ENCODE measurements at regions not wholly inside any gene's neighbourhood (a gene's known extent, or its start where the extent isn't known, plus 50 kb on each side); places are given as distances from the start of the nearest gene placed in this dataset.
"Not testable (repeated sequence)": the region's sequence is repeated elsewhere in the genome, so short reads cannot be mapped to it uniquely, and the experiment has no call there.

- ATAC-seq = no peak
- Mint-ChIP-seq H3K27me3 (no peaks in the 10 kb centered on the region), H3K27ac (no peak overlapping the region), H3K4me3 (no peak overlapping the region), H3K36me3 (no peaks in the 10 kb centered on the region), H3K9me3 (no peaks in the 10 kb centered on the region), H3K4me1 (no peaks in the 10 kb centered on the region)
Measured at GRCh38 chr4:162837679-162838078, 329.0 kb downstream of the NAF1 start.

GRCh38 chr4:162837241-162837640 lies 329.4 kb downstream of the NAF1 start:
- H3K4me3 Mint-ChIP-seq = no peak overlapping the region
- no peaks in the 10 kb centered on the region for H3K4me1 Mint-ChIP-seq
- no peaks in the 10 kb centered on the region for H3K27me3 Mint-ChIP-seq
- no peak overlapping the region for H3K27ac Mint-ChIP-seq
- no peaks in the 10 kb centered on the region for H3K9me3 Mint-ChIP-seq
- no peak for ATAC-seq
- H3K36me3 Mint-ChIP-seq = no peaks in the 10 kb centered on the region

- Mint-ChIP-seq H3K4me1 (no peaks in the 10 kb centered on the region), H3K9me3 (no peaks in the 10 kb centered on the region), H3K27ac (no peak overlapping the region), H3K36me3 (no peaks in the 10 kb centered on the region), H3K4me3 (no peak overlapping the region), H3K27me3 (no peaks in the 10 kb centered on the region)
- no peak for ATAC-seq
Measured at GRCh38 chr4:162836773-162837172, 329.9 kb downstream of the NAF1 start.

GRCh38 chr4:162836258-162836657 lies 330.4 kb downstream of the NAF1 start:
- not testable (repeated sequence) for H3K4me1 Mint-ChIP-seq, H3K27me3 Mint-ChIP-seq, H3K9me3 Mint-ChIP-seq

GRCh38 chr4:162830899-162831298 lies 335.8 kb downstream of the NAF1 start:
- no peak overlapping the region for H3K4me3 Mint-ChIP-seq
- H3K36me3 Mint-ChIP-seq = no peaks in the 10 kb centered on the region
- H3K9me3 Mint-ChIP-seq = no peaks in the 10 kb centered on the region
- H3K4me1 Mint-ChIP-seq = no peaks in the 10 kb centered on the region
- no peak overlapping the region for H3K27ac Mint-ChIP-seq
- H3K27me3 Mint-ChIP-seq = peaks cover 8% of the 10 kb centered on the region
- no peak for ATAC-seq

More at GRCh38 chr4:162836258-162836657, 330.4 kb downstream of the NAF1 start:
- ATAC-seq, H3K27ac Mint-ChIP-seq, H3K36me3 Mint-ChIP-seq, H3K4me3 Mint-ChIP-seq: not testable (repeated sequence)

GRCh38 chr4:162817374-162817773 lies 349.3 kb downstream of the NAF1 start:
- H3K27ac Mint-ChIP-seq, H3K36me3 Mint-ChIP-seq, H3K27me3 Mint-ChIP-seq, H3K4me1 Mint-ChIP-seq, H3K4me3 Mint-ChIP-seq, ATAC-seq: not testable (repeated sequence)
- H3K9me3 Mint-ChIP-seq = peaks cover 10% of the 10 kb centered on the region

- no peak overlapping the region for H3K27ac Mint-ChIP-seq
- H3K9me3 Mint-ChIP-seq = peaks cover 3% of the 10 kb centered on the region
- ATAC-seq = no peak
- H3K4me1 Mint-ChIP-seq = no peaks in the 10 kb centered on the region
- no peak overlapping the region for H3K4me3 Mint-ChIP-seq
- H3K27me3 Mint-ChIP-seq = peaks cover 13% of the 10 kb centered on the region
- H3K36me3 Mint-ChIP-seq = no peaks in the 10 kb centered on the region
Measured at GRCh38 chr4:162804351-162804924, 362.3 kb downstream of the NAF1 start.

- H3K9me3 Mint-ChIP-seq = peaks cover 3% of the 10 kb centered on the region
- no peak for ATAC-seq
Measured at GRCh38 chr4:162803378-162803777, 363.3 kb downstream of the NAF1 start.

GRCh38 chr4:162797108-162797507 lies 369.6 kb downstream of the NAF1 start:
- Mint-ChIP-seq H3K4me1 (no peaks in the 10 kb centered on the region), H3K36me3 (no peaks in the 10 kb centered on the region), H3K27me3 (peaks cover 13% of the 10 kb centered on the region), H3K9me3 (peaks cover 3% of the 10 kb centered on the region), H3K27ac (no peak overlapping the region), H3K4me3 (no peak overlapping the region)
- no peak for ATAC-seq

More at GRCh38 chr4:162803378-162803777, 363.3 kb downstream of the NAF1 start:
- Mint-ChIP-seq H3K27me3 (peaks cover 13% of the 10 kb centered on the region), H3K27ac (no peak overlapping the region), H3K36me3 (no peaks in the 10 kb centered on the region), H3K4me3 (no peak overlapping the region), H3K4me1 (no peaks in the 10 kb centered on the region)

- Mint-ChIP-seq H3K27me3 (peaks cover 10% of the 10 kb centered on the region), H3K4me3 (no peak overlapping the region), H3K9me3 (no peaks in the 10 kb centered on the region), H3K36me3 (no peaks in the 10 kb centered on the region), H3K4me1 (no peaks in the 10 kb centered on the region), H3K27ac (no peak overlapping the region)
- ATAC-seq = no peak
Measured at GRCh38 chr4:162793571-162793970, 373.1 kb downstream of the NAF1 start.

GRCh38 chr4:162793004-162793403 lies 373.7 kb downstream of the NAF1 start:
- no peaks in the 10 kb centered on the region for H3K4me1 Mint-ChIP-seq
- ATAC-seq = no peak
- H3K27me3 Mint-ChIP-seq = peaks cover 11% of the 10 kb centered on the region
- H3K36me3 Mint-ChIP-seq = no peaks in the 10 kb centered on the region
- no peak overlapping the region for H3K4me3 Mint-ChIP-seq
- no peak overlapping the region for H3K27ac Mint-ChIP-seq
- no peaks in the 10 kb centered on the region for H3K9me3 Mint-ChIP-seq

GRCh38 chr4:162791226-162791625 lies 375.5 kb downstream of the NAF1 start:
- Mint-ChIP-seq H3K4me1 (no peaks in the 10 kb centered on the region), H3K9me3 (no peaks in the 10 kb centered on the region), H3K27ac (no peak overlapping the region), H3K27me3 (peaks cover 11% of the 10 kb centered on the region), H3K4me3 (no peak overlapping the region), H3K36me3 (no peaks in the 10 kb centered on the region)
- ATAC-seq = no peak

- H3K9me3 Mint-ChIP-seq = no peaks in the 10 kb centered on the region
- H3K4me1 Mint-ChIP-seq = no peaks in the 10 kb centered on the region
- H3K27me3 Mint-ChIP-seq = peaks cover 11% of the 10 kb centered on the region
- H3K27ac Mint-ChIP-seq = no peak overlapping the region
- no peaks in the 10 kb centered on the region for H3K36me3 Mint-ChIP-seq
- H3K4me3 Mint-ChIP-seq = no peak overlapping the region
- no peak for ATAC-seq
Measured at GRCh38 chr4:162787120-162787519, 379.6 kb downstream of the NAF1 start.

- no peaks in the 10 kb centered on the region for H3K36me3 Mint-ChIP-seq
- H3K4me1 Mint-ChIP-seq = no peaks in the 10 kb centered on the region
- no peak overlapping the region for H3K27ac Mint-ChIP-seq
- ATAC-seq = peak; percentile 41
- no peaks in the 10 kb centered on the region for H3K27me3 Mint-ChIP-seq
- no peak overlapping the region for H3K4me3 Mint-ChIP-seq
- no peaks in the 10 kb centered on the region for H3K9me3 Mint-ChIP-seq
Measured at GRCh38 chr4:162782778-162783525, 383.7 kb downstream of the NAF1 start.

GRCh38 chr4:162782096-162782777 lies 384.5 kb downstream of the NAF1 start:
- Mint-ChIP-seq H3K9me3 (no peaks in the 10 kb centered on the region), H3K27ac (no peak overlapping the region), H3K4me3 (no peak overlapping the region), H3K27me3 (no peaks in the 10 kb centered on the region), H3K4me1 (no peaks in the 10 kb centered on the region), H3K36me3 (no peaks in the 10 kb centered on the region)
- ATAC-seq = no peak

Data from stimulated activated memory B cell treated with anti-CD40 and anti-IgM and Interleukin-4, amounts not matched to agents 10 μg/mL and 1 μg/mL and 100 μg/mL, for 72 hours (primary cell).